Heart left ventricle (tissue), 13 donors: ENCODE measurements at regions not wholly inside any gene's neighbourhood (a gene's known extent, or its start where the extent isn't known, plus 50 kb on each side); places are given as distances from the start of the nearest gene placed in this dataset.

ENCODE experiments used
- POLR2A ChIP-seq, 2 donors: fragments of 450-650 bp; IDR thresholded peaks; one replicate each; pipeline ENCODE4 v1.6.1; 2017; ENCODE audit warnings: antibody characterized with exemption in 2 of 2, mild to moderate bottlenecking in 2 of 2, moderate library complexity in 2 of 2
- TF ChIP-seq, protein P1 (sequence below), 12 donors: fragments of 200-600 bp; sonication (generic) in 4 of 12; IDR thresholded peaks; one replicate each; pipeline versions ENCODE4 v1.5.0 to v1.8.0; 2018 to 2022; ENCODE audit warnings: antibody characterized with exemption in 12 of 12, mild to moderate bottlenecking in 5 of 12
- donor health status: ischemic (EF 13 %, LVEDD 7.1; RV severe dilation, severe dysfunction).
- donor health status: DM: no; HTN: yes; CAD: no.
- donor health status: DM: no; HTN: no; CAD: no.
- donor health status: ischemic (EF 25% LVEDD 6.9; RV normal size, moderate dysfunction).
- donor health status: ischemic (EF 25% LVEDD 5.7; RV mildly dilated, moderate dysfunction).
- donor health status: ischemic (EF 35%, LVEDD 5.7; RV mildly dilated, moderate dysfunction).
- donor health status: nonischemic (EF 11% LVEDD 7.7; RV severe dilation, severe dysfunction).
- donor health status: DM: yes; HTN: yes; CAD: no.
- donor health status: PGD.
- donor health status: ischemic (EF 29% LVEDD 5.4; RV normal size, mild dysfunction).
- donor health status: nonischemic (EF 23%, LVEDD 6.1; RV moderate dilation, normal function).

DNA sequence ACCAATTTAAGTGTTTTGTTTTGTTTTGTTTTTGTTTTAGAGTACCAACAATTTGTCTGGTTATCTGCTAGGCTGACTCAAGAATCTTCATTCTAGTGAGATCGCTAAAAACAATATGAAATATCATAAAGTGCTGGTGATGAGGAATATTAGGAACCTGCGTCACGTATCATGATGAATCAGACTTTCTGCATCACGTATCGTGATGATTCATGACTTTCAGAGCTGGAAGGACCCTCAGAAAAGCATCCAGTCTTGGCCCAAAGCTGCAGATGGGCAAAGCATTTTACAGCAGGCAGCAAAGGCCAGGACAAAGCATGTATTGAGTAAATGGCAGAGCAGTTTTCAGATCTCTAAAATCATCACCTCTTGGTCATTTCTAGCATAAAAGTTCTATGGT is 278.0 kb upstream of the BOD1L1 start:
- TF ChIP-seq, protein P1, sequence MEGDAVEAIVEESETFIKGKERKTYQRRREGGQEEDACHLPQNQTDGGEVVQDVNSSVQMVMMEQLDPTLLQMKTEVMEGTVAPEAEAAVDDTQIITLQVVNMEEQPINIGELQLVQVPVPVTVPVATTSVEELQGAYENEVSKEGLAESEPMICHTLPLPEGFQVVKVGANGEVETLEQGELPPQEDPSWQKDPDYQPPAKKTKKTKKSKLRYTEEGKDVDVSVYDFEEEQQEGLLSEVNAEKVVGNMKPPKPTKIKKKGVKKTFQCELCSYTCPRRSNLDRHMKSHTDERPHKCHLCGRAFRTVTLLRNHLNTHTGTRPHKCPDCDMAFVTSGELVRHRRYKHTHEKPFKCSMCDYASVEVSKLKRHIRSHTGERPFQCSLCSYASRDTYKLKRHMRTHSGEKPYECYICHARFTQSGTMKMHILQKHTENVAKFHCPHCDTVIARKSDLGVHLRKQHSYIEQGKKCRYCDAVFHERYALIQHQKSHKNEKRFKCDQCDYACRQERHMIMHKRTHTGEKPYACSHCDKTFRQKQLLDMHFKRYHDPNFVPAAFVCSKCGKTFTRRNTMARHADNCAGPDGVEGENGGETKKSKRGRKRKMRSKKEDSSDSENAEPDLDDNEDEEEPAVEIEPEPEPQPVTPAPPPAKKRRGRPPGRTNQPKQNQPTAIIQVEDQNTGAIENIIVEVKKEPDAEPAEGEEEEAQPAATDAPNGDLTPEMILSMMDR (IDR thresholded peaks at IDR 0.05): no peak
- no peak for TF ChIP-seq POLR2A (IDR thresholded peaks at IDR 0.05)
